ENCODE measurements at regions not wholly inside any gene's neighbourhood (a gene's known extent, or its start where the extent isn't known, plus 50 kb on each side); places are given as distances from the start of the nearest gene placed in this dataset.

- TF ChIP-seq CTCF (conservative IDR thresholded peaks at IDR 0.05; ENCODE audit: low read depth): no peak
- ChIA-PET POLR2A (ENCODE audit: low non-redundant PET) (no interaction called here), CTCF (no interaction called here)
- no peak overlapping the region for H3K27ac ChIP-seq
- no peak for DNase-seq (ENCODE audit: low spot score)
Observed at GRCh38 chr9:13929013-13929412, 384.9 kb downstream of the NFIB start.

DNA sequence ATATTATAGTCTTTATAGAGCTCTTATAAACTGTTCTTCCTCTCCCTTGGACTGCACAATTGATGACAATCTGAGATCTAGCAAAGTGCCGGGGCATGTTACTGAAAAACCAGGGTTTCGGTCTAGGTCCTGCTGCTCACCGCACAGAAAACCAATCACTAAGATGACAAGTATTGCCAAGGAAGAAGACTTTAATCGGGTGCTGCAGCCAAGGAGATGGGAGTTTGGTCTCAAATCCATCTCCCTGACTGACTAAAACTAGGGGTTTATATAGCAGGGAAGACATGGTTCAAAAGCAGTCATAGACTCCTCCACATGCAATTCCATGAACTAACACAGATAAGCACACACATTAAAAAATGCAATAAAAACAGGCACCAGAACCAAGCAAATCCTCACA, 390.6 kb downstream of the NFIB start:
- no peak for TF ChIP-seq CTCF (conservative IDR thresholded peaks at IDR 0.05; ENCODE audit: low read depth)

DNA sequence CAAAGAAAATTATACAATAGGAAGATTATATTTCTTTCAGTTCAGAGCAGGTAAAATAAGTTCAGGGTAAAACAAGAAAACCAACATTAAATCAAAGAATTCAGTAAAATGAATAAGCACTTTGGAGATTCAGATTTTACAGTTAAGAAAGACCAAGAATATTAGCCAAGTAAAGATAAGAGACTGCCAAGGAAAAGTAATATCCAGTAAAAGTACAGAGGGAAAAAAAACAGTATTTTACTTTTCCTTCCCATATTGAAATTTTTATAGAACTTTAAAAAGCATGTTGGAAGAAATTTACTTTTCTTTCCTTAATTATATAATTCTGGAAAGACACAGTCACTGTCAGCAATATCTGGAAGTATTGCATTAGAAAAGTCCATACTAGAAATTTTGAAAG, 393.4 kb downstream of the NFIB start:
- TF ChIP-seq CTCF (conservative IDR thresholded peaks at IDR 0.05; ENCODE audit: low read depth): no peak
- no peak for DNase-seq (ENCODE audit: low spot score)
- ChIA-PET CTCF (no interaction called here), POLR2A (ENCODE audit: low non-redundant PET) (no interaction called here)
- H3K27ac ChIP-seq: no peak overlapping the region

More for the DNA sequence above, 390.6 kb downstream of the NFIB start:
- H3K27ac ChIP-seq: no peak overlapping the region
- no peak for DNase-seq (ENCODE audit: low spot score)
- ChIA-PET CTCF (no interaction called here), POLR2A (ENCODE audit: low non-redundant PET) (no interaction called here)

DNA sequence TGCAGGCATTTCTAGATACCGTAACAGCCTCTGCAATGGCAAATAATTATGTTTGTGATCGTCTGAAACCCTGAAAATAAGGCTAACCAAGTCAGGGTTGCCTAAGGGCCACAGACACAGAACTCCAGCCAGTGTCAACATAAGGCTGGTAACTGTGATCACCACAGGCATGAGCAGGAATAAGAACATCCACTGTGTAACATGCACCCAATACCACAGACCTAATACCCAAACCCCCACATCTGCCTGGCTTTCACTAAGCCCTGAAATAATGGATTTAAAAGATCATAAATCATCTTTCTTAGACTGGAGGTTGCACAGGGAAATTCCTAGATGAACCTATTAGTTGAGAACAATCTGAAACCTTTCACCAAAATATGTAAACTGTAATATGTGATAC, 394.5 kb downstream of the NFIB start:
- POLR2A ChIA-PET (ENCODE audit: low non-redundant PET): no interaction called here
- TF ChIP-seq CTCF (conservative IDR thresholded peaks at IDR 0.05; ENCODE audit: low read depth): no peak
- CTCF ChIA-PET: no interaction called here
- H3K27ac ChIP-seq: no peak overlapping the region
- DNase-seq (ENCODE audit: low spot score): no peak

DNA sequence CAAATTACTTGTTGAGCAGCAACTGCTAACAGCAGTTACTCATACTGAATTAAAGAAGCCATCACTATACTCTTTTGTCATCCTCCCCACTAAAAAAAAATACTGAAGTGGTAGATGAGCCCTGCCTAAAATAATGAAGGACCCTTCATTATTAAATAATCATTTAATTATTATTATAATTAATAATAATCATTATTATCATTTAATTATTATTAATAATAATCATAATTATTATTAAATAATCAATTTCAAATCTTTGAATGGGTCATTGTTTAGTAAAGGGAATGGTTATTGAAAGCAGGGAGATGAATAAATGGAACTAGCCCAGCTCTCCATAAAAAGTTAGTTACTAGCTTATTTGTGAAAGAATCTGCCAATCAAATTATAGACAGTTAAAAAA, 396.4 kb downstream of the NFIB start:
- no peak for TF ChIP-seq CTCF (conservative IDR thresholded peaks at IDR 0.05; ENCODE audit: low read depth)
- no peak for DNase-seq (ENCODE audit: low spot score)
- CTCF ChIA-PET: no interaction called here
- POLR2A ChIA-PET (ENCODE audit: low non-redundant PET): no interaction called here
- H3K27ac ChIP-seq: no peak overlapping the region

DNA sequence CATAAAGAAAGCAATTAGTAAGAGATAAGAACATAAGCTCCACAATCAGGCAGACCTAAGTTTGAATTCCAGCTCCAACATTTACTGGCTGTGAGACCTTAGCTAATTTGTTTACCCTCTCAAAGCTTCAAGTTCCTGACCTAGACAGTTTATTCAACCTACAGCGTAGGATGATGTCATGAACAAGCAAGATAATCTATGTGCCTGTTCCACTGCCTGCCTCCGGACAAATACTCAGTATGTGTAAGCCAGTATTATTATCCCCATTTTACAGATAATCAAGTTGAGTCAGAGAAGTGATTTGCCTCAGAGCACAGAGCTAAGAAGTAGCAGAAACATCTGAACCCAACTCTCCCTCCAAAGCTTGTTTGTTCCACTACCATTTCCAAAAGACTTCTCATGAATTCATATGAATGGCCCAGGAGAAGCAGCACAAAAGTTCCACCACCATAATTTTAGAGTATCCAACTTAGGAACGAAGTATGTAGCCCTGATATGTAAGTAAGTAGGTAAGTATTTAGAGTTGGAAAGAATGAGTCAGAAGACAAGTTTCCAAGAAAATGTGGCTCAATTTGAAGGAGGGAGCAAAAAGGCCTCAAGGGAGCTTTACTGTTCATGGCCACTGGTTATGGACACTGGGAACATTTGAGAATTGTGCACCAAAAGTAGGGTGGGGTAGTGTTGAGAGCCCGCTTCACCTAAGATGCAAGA, 398.2 kb downstream of the NFIB start:
- CTCF ChIA-PET: interaction anchor here (0.6 kb wide), 2 partner anchors 104 to 577 kb away, joined by 3 read pairs; no protein-coding TSS in a partner anchor

More for the DNA sequence above, 398.2 kb downstream of the NFIB start:
- DNase-seq (ENCODE audit: low spot score): no peak
- POLR2A ChIA-PET (ENCODE audit: low non-redundant PET): no interaction called here
- no peak overlapping the region for H3K27ac ChIP-seq
- no peak for TF ChIP-seq CTCF (conservative IDR thresholded peaks at IDR 0.05; ENCODE audit: low read depth)

Data from RWPE1 (cell line).